Erythroblast (primary cell): ENCODE measurements at regions not wholly inside any gene's neighbourhood (a gene's known extent, or its start where the extent isn't known, plus 50 kb on each side); places are given as distances from the start of the nearest gene placed in this dataset.

Experiments
- DNase-seq, 2 experiments: peaks; one replicate each; lab custom pipeline; 2025; lab: John Stamatoyannopoulos, UW
- GATA1 ChIP-seq: IDR thresholded peaks from 2 replicates; pipeline ENCODE4 v1.6.1; 2011; ENCODE audit warnings: low read depth, mild to moderate bottlenecking, control low read depth, low read length, moderate library complexity
- POLR2A ChIP-seq: IDR thresholded peaks from 2 replicates; pipeline ENCODE4 v1.6.1; 2011; ENCODE audit warnings: mild to moderate bottlenecking, low read length

- TF ChIP-seq POLR2A = no peak
- no peak for TF ChIP-seq GATA1
- peak; percentile 34 to 38 for DNase-seq
Measured at GRCh38 chr1:93815366-93816110, 63.5 kb downstream of the DNTTIP2 start.

DNA sequence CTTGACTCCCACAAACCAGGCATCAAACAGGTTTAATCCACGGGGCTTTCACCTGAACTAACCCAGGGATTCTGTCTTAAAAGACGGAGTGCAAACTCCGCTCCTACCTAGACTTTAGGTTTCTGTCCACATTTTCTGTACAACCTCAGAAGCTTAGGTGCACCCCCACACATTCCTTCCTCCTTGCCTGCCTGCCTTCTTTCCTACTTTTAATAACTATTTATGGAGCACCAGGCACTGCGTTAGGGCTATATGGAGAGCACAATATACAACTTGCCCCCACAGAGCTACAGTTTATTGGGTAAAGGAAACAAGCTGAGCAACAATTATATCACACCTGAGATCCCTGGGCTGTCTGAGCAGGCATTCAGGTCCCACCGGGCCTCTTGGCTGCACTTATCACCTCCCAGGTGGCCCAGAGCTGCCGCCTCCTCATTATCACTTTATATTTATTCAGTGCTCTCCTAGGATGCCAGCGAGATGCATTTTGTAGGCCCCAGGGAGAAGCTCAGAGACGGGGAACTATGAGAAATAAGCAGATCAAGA, 64.1 kb downstream of the DNTTIP2 start:
- no peak for DNase-seq
- TF ChIP-seq POLR2A (no peak), GATA1 (no peak)

GRCh38 chr1:93814059-93814794, 64.8 kb downstream of the DNTTIP2 start:
- DNase-seq = peak; percentile 70 to 81
- no peak for TF ChIP-seq POLR2A
- no peak for TF ChIP-seq GATA1

GRCh38 chr1:93813076-93813475, 65.9 kb downstream of the DNTTIP2 start:
- no peak for TF ChIP-seq GATA1
- TF ChIP-seq POLR2A = no peak
- no peak for DNase-seq

GRCh38 chr1:93811326-93812065, 67.5 kb downstream of the DNTTIP2 start:
- no peak for TF ChIP-seq GATA1
- no peak for TF ChIP-seq POLR2A
- no peak for DNase-seq

- TF ChIP-seq POLR2A = no peak
- no peak for DNase-seq
Measured at GRCh38 chr1:93810316-93810715, 68.7 kb downstream of the DNTTIP2 start.

DNA sequence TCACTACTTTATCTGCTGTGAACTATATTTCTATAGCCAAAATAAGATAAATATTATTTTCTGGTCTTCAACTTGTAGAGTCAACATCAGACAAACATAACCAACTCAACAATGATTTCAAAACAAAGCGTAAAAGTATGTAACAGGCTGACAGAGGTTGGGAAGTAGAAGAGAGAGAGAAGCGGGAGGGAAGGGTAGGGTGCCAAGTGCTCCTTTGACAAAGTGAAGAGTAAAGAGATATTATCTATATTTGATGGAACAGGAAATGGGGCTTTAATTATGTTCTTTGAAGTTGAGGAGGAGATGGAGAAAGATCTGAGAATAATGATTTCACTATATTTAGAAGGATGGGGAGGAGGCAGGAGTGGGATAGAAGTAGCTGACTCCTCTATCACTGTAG, 70.1 kb downstream of the DNTTIP2 start:
- TF ChIP-seq POLR2A (no peak), GATA1 (no peak)

GRCh38 chr1:93807311-93807930, 71.6 kb downstream of the DNTTIP2 start:
- TF ChIP-seq POLR2A (no peak), GATA1 (no peak)
- DNase-seq = no peak

More for the DNA sequence above, 70.1 kb downstream of the DNTTIP2 start:
- DNase-seq = no peak

GRCh38 chr1:93805027-93805610, 73.9 kb downstream of the DNTTIP2 start:
- DNase-seq = no peak
- TF ChIP-seq POLR2A = no peak

DNA sequence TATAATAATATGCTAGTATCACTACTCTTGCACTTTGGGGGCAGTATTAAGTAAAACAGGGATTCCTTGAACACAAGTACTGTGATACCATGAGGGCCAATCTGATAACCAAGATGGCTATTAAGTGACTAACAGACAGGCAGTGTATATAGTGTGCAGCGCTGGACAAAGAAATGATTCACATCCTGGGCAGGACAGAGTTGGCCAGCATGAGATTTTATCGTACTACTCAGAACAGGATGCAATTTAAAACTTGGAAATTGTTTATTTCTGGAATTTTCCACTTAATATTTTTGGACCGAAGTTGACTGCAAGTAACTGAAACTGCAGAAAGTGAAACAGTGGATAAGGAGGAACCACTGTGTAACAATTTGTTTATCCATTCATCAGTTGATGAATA, 74.6 kb downstream of the DNTTIP2 start:
- TF ChIP-seq POLR2A (no peak), GATA1 (no peak)

GRCh38 chr1:93801471-93801870, 77.5 kb downstream of the DNTTIP2 start:
- TF ChIP-seq GATA1 (no peak), POLR2A (no peak)
- no peak for DNase-seq

More for the DNA sequence above, 74.6 kb downstream of the DNTTIP2 start:
- DNase-seq = no peak

GRCh38 chr1:93800856-93801255, 78.2 kb downstream of the DNTTIP2 start:
- no peak for DNase-seq
- TF ChIP-seq GATA1 = no peak
- TF ChIP-seq POLR2A = no peak

DNA sequence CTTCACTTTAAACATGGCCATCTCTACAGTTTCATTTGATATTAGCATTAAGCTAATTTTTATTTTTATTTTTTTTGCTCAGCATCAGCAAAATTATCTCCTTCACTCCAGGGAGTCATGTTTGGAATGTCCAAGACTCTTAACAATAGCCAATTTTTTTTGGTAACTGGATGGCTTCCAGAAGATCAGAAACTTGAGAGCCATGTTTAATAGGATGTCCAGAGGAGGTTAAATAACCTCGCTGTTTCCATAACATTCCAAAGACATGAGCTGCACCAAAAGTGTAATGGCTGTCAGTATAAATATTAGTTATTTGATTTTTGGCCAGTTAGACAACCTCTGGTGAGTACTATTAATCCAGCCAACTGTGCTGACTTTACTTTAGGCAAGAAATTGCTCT, 80.7 kb downstream of the DNTTIP2 start:
- no peak for DNase-seq
- TF ChIP-seq POLR2A (no peak), GATA1 (no peak)

GRCh38 chr1:93784538-93784937, 94.5 kb downstream of the DNTTIP2 start:
- TF ChIP-seq POLR2A = no peak
- TF ChIP-seq GATA1 = no peak
- DNase-seq = no peak
